ENCODE measurements at regions not wholly inside any gene's neighbourhood (a gene's known extent, or its start where the extent isn't known, plus 50 kb on each side); places are given as distances from the start of the nearest gene placed in this dataset.

- DNase-seq (ENCODE audit: low read depth): no peak
Observed at GRCh38 chr3:25289663-25290062, 138.4 kb upstream of the RARB start.

- no peak for DNase-seq (ENCODE audit: low read depth)
Observed at GRCh38 chr3:25291481-25291905, 136.6 kb upstream of the RARB start.

GRCh38 chr3:25292036-25292435 is 136.0 kb upstream of the RARB start:
- DNase-seq (ENCODE audit: low read depth): no peak

- no peak for DNase-seq (ENCODE audit: low read depth)
Observed at GRCh38 chr3:25292595-25292994, 135.5 kb upstream of the RARB start.

- no peak for DNase-seq (ENCODE audit: low read depth)
Observed at GRCh38 chr3:25293736-25294135, 134.3 kb upstream of the RARB start.

GRCh38 chr3:25294169-25294805 is 133.8 kb upstream of the RARB start:
- DNase-seq (ENCODE audit: low read depth): peak; percentile 5

GRCh38 chr3:25297667-25298585 is 130.1 kb upstream of the RARB start:
- DNase-seq (ENCODE audit: low read depth): no peak

- DNase-seq (ENCODE audit: low read depth): no peak
Observed at GRCh38 chr3:25300141-25300540, 127.9 kb upstream of the RARB start.

- no peak for DNase-seq (ENCODE audit: low read depth)
Observed at GRCh38 chr3:25304916-25305315, 123.1 kb upstream of the RARB start.

GRCh38 chr3:25306066-25306465 is 122.0 kb upstream of the RARB start:
- DNase-seq (ENCODE audit: low read depth): no peak

- no peak for DNase-seq (ENCODE audit: low read depth)
Observed at GRCh38 chr3:25306705-25307104, 121.4 kb upstream of the RARB start.

GRCh38 chr3:25313286-25313685 is 114.8 kb upstream of the RARB start:
- no peak for DNase-seq (ENCODE audit: low read depth)

- DNase-seq (ENCODE audit: low read depth): no peak
Observed at GRCh38 chr3:25324954-25325655, 103.0 kb upstream of the RARB start.

GRCh38 chr3:25335356-25335755 is 92.7 kb upstream of the RARB start:
- no peak for DNase-seq (ENCODE audit: low read depth)

- no peak for DNase-seq (ENCODE audit: low read depth)
Observed at GRCh38 chr3:25338158-25338725, 89.8 kb upstream of the RARB start.

GRCh38 chr3:25339225-25339624 is 88.8 kb upstream of the RARB start:
- no peak for DNase-seq (ENCODE audit: low read depth)

GRCh38 chr3:25344670-25345069 is 83.4 kb upstream of the RARB start:
- DNase-seq (ENCODE audit: low read depth): no peak

- no peak for DNase-seq (ENCODE audit: low read depth)
Observed at GRCh38 chr3:25349095-25349494, 79.0 kb upstream of the RARB start.

GRCh38 chr3:25349828-25350724 is 78.0 kb upstream of the RARB start:
- DNase-seq (ENCODE audit: low read depth): no peak

- no peak for DNase-seq (ENCODE audit: low read depth)
Observed at GRCh38 chr3:25350725-25351114, 77.3 kb upstream of the RARB start.

GRCh38 chr3:25354071-25354470 is 74.0 kb upstream of the RARB start:
- no peak for DNase-seq (ENCODE audit: low read depth)
